Activated effector memory CD4-positive, alpha-beta T cell treated with anti-CD3 and anti-CD28 coated beads, Interleukin-2, amount 50 U/mL, for 16 hours (primary cell): ENCODE measurements at regions not wholly inside any gene's neighbourhood (a gene's known extent, or its start where the extent isn't known, plus 50 kb on each side); places are given as distances from the start of the nearest gene placed in this dataset.
"Not testable (repeated sequence)": the region's sequence is repeated elsewhere in the genome, so short reads cannot be mapped to it uniquely, and the experiment has no call there.

Experiments used
- DNase-seq: peaks from one replicate; pipeline ENCODE4 v3.0.0-alpha.2; 2020

GRCh38 chr2:82256983-82257632 is 1952.6 kb upstream of the LRRTM1 start:
- no peak for DNase-seq

GRCh38 chr2:82256288-82256687 is 1951.7 kb upstream of the LRRTM1 start:
- DNase-seq: no peak

- no peak for DNase-seq
Observed at GRCh38 chr2:82254728-82255127, 1950.2 kb upstream of the LRRTM1 start.

- no peak for DNase-seq
Observed at GRCh38 chr2:82246220-82246775, 1941.7 kb upstream of the LRRTM1 start.

GRCh38 chr2:82239176-82239575 is 1934.6 kb upstream of the LRRTM1 start:
- no peak for DNase-seq

GRCh38 chr2:82237994-82238662 is 1933.6 kb upstream of the LRRTM1 start:
- DNase-seq: no peak

- DNase-seq: no peak
Observed at GRCh38 chr2:82234283-82234874, 1929.8 kb upstream of the LRRTM1 start.

GRCh38 chr2:82233806-82234205 is 1929.3 kb upstream of the LRRTM1 start:
- no peak for DNase-seq

- no peak for DNase-seq
Observed at GRCh38 chr2:82230406-82230805, 1925.9 kb upstream of the LRRTM1 start.

GRCh38 chr2:82226441-82226840 is 1921.9 kb upstream of the LRRTM1 start:
- DNase-seq: no peak

GRCh38 chr2:82224301-82224940 is 1919.9 kb upstream of the LRRTM1 start:
- no peak for DNase-seq

- no peak for DNase-seq
Observed at GRCh38 chr2:82215212-82215611, 1910.7 kb upstream of the LRRTM1 start.

GRCh38 chr2:82199493-82199852 is 1894.9 kb upstream of the LRRTM1 start:
- DNase-seq: no peak

GRCh38 chr2:82198809-82199492 is 1894.4 kb upstream of the LRRTM1 start:
- no peak for DNase-seq

- DNase-seq: no peak
Observed at GRCh38 chr2:82182270-82182669, 1877.7 kb upstream of the LRRTM1 start.

- DNase-seq: not testable (repeated sequence)
Observed at GRCh38 chr2:82175210-82175609, 1870.7 kb upstream of the LRRTM1 start.

- DNase-seq: no peak
Observed at GRCh38 chr2:82172483-82172882, 1867.9 kb upstream of the LRRTM1 start.

- no peak for DNase-seq
Observed at GRCh38 chr2:82169379-82169778, 1864.8 kb upstream of the LRRTM1 start.

- DNase-seq: no peak
Observed at GRCh38 chr2:82165377-82165776, 1860.8 kb upstream of the LRRTM1 start.

- DNase-seq: no peak
Observed at GRCh38 chr2:82158150-82158549, 1853.6 kb upstream of the LRRTM1 start.

- no peak for DNase-seq
Observed at GRCh38 chr2:82155469-82155868, 1850.9 kb upstream of the LRRTM1 start.

GRCh38 chr2:82143343-82143742 is 1838.8 kb upstream of the LRRTM1 start:
- DNase-seq: no peak

GRCh38 chr2:82139979-82140611 is 1835.5 kb upstream of the LRRTM1 start:
- no peak for DNase-seq
